HG02610 (cell line): ENCODE measurements at regions not wholly inside any gene's neighbourhood (a gene's known extent, or its start where the extent isn't known, plus 50 kb on each side); places are given as distances from the start of the nearest gene placed in this dataset.
"Not testable (repeated sequence)": the region's sequence is repeated elsewhere in the genome, so short reads cannot be mapped to it uniquely, and the experiment has no call there.

ENCODE experiments used
- ATAC-seq: cut with Tn5 transposase; IDR thresholded peaks from one replicate; pipeline ENCODE4 v1.9.1; 2021; ENCODE audit warnings: mild to moderate bottlenecking, moderate library complexity; ENCODE audit not compliant: unreplicated experiment

DNA sequence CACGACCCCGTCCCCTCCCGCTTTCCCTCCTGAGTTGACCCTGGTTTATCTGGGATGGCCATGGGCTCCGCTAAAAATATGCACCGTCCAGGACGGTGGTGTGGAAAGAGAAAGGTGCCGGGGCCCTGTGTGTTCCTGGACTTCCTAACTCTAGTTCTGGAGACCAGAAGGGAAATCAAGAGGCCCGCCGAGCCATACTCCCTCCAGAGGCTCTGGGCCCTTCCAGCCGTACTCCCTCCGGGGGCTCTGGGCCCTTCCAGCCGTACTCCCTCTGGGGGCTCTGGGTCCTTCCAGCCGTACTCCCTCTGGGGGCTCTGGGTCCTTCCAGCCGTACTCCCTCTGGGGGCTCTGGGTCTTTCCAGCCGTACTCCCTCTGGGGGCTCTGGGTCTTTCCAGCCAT is 168.5 kb downstream of the LAT start:
- not testable (repeated sequence) for ATAC-seq

DNA sequence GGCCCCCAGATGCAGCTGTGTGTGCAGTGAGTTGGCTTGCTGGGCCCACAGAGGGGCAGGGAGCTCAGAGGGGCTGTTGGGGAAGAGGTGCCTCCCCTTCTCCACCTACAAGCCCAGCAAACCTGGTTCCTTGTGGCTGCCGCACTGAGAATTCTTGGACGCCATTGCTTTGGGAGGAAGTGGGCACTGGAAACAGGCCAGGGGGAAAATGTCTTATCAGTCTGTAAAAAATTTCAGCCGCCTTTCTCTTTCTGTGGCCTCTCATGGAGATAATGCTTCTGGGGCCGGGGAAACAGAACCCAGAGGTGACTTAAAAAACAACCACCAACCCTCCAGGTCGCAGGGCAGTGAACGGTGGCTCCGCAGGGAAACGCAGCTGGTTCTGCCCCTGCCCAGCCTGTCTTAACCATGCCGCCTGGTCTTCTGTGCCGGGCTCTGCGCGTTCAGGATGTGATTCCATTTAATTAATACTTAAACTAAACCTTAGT is 167.7 kb downstream of the LAT start:
- ATAC-seq, result not testable (repeated sequence)

DNA sequence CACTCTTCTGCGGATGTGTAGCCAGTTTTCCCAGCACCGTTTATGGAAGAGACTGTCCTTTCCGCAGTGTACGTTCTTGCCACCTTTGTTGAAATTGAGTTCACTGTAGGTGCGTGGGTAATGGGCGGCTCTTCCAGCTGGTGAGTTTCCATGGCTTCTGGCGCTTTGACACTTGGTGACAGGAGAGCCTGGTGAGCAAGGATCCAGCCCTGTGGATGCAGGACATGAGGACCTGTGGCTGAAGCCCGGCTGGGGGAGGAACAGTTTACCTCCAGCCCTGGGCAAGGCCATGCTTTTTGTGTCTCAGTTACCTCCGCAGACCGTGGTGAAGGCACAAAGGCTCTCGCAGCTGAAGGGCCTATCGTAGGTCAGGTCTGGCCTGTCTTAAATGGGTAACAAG is 166.5 kb downstream of the LAT start:
- no peak for ATAC-seq

DNA sequence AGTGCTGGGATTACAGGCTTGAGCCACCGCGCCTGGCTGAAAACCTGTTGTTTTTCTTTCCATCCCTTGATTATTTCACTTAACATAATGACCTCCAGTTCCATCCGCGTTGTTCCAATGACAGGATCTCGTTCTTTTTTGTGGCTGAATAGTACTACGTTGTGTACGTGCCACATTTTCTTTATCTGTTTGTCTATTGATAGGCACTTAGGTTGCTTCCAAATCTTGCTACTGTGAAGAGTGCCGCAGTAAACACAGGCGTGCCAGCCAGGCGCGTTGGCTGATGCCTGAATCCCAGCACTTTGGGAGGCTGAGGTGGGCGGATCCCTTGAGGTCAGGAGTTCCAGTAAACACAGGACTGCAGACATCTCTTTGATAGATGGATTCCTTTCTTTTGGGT is 165.1 kb downstream of the LAT start:
- not testable (repeated sequence) for ATAC-seq

DNA sequence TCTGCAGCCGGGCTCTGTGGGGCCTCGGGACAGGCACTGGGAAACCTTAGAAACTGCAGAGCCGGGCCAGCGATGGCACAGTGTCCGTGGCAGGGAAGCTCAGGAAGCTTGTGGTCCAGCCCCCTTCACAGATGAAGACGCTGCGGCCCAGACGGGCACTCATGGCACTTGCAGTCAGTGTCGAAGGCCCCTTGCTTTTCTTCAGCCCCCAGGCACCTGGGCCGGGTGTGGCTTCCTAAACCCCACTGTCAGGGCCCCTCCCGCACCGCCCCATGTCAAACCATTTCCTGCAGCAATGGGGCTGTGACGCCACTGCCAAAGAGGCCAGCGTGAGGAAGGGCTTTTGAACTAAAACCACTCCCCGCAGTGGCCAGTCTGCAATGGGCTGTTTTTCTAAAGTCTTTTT is 164.0 kb downstream of the LAT start:
- no peak for ATAC-seq

DNA sequence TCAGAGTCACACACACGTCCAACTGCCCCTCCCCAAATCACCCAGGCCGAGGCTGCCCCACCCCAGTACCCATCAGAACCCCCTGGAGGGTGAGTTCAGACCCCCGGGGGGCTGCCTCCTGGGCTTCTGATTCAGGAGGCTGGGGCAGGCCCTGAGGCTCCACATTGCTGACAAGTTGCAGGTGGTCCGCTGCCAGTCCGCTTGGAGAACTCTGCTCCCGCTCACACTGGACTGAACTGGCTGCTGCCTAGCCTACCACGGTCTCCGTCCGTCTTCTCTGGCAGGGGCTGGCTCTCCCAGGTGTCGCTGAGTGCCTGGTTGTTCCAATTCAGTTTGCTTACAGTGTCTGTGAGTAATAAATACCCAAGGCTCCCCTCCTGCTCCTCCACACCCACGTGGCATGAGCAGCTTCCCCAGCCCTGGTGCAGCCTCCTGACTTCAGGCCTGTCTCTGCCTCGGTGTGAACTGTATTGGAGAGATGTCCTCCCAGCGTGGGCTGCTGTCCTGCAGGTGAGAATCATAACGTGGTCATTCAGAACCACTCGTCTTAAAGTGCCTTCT is 163.4 kb downstream of the LAT start:
- ATAC-seq, result no peak

DNA sequence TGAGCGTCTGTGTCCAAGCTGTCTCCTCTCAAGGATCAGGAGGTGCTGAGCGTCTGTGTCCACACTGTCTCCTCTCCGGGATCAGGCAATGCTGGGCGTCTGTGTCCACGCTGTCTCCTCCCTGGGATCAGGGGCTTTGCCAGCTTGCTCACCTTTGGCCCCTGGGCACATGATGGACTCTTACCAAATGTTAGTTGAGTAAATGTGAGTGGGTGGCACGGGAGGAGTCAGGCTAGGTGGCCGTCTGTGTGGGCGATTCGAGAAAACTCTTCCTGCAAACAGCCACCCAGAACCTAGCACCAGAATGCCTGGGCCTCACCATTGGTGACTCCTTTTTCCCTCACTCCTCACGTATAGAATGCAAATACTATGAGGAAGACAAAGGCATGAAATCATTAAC is 162.9 kb downstream of the LAT start:
- not testable (repeated sequence) for ATAC-seq

DNA sequence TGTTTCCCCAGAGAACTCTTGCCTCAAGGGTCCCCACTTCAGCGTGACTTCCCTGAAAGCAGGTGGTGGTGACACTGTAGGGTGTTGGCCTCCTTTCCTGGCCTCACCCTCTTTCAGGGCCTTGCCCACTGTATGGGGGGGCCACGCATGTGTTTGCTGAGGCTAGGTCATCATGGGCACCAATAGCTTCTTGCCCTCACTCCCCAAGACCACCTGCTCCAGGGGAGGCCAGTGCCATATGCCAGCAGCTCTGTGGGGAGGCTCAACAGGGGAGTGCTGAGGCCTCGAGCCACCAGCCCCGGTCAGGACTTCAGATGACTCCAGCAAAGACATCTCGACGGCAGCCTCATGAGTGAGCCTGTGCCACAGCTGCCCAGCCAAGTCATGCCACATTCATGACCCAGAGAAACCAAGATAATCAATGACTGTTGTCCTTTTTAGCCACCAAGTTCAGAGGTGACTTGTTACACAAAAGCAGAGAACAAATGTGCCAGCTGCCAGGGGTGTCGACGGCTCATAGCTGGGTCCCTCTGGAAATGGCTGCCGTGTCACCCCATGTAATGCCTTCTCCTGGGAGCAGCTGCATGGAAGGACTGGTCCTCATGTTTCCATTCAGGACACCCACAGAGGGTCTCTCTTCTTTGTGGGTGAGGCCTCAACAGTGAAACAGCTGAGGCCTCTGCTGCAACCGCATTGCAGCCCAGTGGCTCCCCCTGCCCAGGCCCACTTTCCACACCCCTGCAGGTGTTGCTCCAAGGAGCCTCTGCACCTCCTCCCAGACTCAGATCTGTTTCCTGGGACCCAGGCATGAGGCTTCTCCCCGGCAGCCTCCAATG is 162.2 kb downstream of the LAT start:
- ATAC-seq, result not testable (repeated sequence)

DNA sequence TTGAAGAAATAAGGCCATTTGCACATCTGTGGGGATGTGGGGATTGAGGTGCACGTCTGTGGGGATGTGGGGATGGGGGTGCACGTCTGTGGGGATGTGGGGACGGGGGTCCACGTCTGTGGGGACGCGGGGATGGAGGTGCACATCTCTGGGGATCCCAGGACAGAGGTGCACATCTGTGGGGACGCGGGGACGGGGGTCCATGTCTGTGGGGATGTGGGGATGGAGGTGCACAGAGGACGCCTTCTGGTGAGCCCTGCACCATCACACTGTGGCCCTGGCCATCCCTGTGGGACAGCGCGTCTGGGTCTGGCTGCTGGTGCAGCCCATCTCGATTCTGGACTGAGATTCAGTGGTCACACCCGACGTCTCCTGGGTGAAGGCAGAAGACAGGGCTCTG is 161.4 kb downstream of the LAT start:
- ATAC-seq, result no peak

DNA sequence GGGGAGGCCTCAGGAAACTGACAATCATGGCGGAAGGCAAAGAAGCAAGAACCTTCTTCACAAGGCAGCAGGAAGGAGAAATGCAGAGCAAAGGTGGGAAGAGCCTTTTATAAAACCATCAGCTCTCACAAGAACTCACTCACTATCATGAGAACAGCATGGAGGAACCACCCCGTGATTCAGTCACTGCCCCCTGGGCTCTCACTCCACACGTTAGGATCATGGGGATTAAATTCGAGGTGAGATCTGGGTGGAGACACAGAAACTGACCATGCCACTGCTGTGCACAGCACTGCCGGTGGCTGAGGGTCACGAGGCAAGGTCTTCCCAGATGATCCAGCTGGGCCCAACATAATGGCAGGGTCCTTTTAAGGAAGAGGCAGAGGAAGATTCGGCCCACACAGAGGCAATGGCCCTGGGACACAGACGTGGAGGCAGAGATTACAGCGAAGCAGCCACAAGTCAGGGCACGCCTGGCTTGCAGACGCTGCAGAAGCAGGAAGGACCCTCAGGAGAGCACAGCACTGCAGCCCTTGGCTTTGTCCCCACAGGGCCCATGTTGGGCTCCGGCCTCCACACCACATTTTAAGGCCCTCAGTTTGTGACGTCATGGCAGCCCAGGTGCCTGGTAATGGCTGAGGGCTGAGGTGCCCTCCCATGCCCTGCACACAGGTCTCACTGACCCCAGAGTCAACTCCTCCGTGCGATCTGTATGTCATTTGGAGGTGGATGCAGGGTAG is 160.8 kb downstream of the LAT start:
- not testable (repeated sequence) for ATAC-seq

DNA sequence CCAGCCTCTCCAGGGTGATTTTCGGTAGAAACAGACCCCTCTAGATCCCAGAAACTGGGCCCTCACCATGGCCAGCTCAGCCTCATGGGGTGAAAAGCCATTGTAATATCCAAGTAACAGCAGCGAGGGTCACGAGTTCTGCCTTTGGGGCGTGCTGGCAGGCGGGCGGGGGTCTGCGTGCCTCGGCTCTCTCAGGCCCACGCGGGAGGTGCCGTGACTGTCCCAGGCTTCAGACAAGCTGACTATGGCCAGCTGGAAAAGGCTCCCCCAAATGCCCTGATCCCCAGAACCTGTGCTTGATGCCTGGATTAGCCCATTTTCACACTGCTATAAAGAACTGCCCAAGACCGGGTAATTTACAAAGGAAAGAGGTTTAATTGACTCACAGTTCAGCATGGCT is 160.2 kb downstream of the LAT start:
- not testable (repeated sequence) for ATAC-seq

DNA sequence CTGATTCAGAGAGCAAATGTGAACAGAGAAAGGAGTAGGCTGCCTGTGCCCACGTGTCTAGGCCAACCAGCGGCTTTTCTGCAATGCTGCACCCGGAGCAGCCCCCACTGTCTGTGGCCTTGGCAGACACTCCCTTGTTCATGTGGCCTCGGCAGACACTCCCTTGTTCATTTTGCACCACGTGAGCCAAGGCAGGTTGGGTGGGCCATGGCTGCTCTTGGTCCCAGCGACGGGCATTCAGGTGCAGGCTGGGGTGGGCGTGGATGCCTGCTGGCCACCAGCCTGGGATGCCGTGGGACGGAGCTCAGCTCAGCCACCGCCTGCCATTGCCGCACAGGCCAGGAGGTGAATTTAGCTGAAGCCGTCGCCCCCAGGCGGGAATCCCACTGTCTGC is 159.8 kb downstream of the LAT start:
- ATAC-seq, result not testable (repeated sequence)

DNA sequence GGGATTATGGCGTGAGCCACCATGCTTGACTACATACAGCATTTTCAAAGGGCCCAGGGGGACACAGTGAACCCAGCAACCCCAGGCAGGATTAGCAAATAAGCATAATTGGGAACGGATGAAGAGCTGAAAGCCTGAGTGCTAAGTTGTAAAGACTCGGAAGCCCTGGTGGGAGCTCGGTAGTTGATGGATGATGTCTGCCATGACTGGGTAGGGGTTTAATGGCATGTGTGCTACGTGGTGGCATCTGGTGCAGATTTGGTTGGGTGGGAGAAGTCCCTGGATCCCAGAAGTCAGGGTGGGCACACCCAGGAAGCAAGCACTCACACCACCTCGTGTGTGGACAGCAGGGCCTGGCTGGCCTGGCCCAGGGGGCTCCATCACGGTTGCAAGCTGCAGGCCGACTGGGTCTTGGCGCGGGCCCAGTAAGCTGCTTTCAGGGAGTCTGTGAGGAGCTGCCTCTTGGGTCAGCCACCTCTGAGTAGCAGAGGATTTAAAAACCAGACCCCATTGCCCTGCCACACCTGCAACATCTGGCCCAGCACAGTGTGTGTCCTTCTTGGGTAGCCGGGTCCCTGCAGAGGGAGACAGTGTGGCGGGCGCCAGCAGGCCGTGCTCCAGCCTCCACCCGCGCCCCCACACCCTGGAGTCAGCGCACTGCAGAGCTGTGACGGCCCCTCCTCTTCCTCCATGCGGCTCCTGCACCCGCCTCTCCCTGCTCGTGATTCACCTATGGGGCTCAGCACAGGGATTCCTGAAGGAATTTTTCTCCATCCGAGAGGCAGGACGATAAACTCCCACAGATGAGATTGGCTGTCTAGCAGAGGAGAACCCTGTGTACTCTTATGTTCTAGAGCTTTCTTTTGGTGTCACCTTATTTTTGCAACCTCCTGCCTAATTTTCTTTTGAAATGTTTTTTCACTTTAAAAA is 159.2 kb downstream of the LAT start:
- not testable (repeated sequence) for ATAC-seq

DNA sequence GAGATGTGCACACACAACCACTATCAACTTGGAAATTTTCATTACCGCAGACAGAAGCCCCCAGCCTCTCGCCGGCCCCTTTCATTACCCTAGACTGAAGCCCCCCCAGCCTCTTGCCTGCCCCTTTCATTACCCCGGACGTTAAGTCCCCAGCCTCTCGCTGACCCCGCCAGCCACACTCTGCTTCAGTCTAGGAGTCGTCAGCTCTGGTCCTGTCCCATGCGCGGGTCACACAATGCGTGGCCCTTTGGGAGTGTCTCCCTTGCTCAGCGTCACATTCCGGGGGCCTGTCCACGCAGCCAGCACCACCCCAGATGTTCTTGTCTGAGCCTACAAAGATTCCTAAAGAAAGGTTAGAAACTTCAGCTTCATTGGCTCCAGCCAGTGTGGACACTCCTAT is 157.7 kb downstream of the LAT start:
- ATAC-seq, result not testable (repeated sequence)

DNA sequence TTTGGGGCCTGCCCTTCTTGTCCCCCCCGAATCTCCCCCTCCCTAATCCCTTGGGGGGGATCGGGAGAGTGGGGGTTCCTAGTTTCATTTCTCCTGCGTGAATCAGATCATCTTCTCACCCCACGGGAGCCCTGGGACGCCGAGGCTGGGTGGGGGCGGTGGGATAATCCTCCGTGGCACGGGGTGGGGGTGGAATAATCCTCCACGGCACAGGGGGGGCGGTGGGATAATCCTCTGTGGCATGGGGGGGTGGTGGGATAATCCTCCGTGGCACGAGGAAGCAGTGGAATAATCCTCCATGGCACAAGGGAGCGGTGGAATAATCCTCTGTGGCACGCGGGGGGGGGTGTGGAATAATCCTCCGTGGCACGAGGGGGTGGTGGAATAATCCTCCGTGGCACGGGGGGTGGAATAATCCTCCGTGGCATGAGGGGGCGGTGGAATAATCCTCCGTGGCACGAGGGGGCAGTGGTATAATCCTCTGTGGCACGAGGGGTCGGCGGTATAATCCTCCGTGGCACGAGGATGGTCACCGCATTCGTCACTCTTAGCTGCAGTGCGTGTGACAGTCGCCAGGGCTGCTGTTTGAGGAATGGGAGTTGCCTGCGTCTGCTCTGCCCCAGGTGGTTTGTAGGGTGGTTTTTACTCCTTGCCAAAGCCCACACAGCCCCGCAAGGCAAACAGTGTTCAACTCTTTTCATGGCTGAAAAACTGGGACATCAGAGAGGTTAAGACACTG is 156.9 kb downstream of the LAT start:
- ATAC-seq, result no peak

DNA sequence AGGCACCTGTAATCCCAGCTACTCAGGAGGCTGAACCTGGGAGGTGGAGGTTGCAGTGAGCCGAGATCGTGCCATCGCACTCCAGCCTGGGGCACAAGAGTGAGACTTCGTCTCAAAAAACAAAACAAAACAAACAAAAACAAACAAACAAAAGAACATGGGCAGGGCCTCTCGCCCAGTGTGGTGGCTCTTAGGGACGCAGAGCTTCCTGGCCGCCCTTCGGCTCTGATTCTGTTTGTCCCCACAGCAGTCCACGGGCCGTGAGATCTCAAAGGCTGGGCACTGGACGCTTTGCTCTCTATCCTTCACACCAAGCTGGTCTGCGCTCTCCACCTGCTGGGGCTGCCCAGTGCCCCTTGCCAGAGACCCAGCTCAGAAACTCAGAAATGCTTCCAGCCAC is 156.3 kb downstream of the LAT start:
- ATAC-seq, result not testable (repeated sequence)

DNA sequence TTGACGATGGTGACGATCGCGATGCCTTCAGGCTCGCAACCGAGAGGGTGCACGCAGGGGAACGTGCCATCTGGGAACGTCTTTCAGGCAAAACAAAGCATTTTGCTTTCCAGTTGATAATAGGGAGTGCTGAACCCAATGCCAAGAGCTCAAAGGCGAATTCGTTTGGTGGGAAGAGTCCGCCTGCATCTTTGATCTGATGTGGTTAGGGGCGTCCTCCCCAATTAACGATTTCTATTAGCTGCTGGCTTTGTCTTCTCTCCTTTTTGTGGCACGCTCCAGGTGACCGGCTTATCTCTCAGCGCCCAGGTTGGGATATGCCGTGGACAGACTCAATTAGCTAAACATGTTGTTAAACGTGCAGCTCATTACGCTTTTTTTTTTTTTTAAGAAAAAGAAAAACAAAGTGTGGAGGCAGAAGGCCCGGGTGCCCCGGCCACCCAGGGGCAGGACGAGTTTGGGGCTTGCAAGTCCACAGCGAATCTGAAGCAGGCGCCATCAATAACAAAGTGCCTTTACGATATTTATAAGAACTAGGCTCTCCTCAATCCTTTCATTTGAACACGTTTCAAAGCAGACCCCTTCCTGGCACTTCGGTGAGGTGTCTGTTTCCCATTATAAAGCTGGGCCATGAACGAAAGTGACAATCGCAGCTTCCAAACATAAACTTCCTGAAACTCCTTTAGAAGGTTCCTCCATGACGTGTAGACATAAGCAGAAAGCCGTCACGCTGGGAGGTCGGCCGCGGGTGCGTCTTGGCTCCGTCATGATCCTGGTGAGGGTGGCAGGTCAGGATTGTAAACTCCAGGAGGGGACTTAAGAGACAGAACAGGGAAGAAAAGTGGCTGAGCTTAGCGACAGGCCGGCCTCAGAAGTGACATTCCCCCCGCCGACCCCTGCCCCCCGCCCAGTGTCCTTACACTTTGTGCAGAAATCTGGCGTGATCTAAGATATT is 155.3 kb downstream of the LAT start:
- ATAC-seq, result not testable (repeated sequence)

DNA sequence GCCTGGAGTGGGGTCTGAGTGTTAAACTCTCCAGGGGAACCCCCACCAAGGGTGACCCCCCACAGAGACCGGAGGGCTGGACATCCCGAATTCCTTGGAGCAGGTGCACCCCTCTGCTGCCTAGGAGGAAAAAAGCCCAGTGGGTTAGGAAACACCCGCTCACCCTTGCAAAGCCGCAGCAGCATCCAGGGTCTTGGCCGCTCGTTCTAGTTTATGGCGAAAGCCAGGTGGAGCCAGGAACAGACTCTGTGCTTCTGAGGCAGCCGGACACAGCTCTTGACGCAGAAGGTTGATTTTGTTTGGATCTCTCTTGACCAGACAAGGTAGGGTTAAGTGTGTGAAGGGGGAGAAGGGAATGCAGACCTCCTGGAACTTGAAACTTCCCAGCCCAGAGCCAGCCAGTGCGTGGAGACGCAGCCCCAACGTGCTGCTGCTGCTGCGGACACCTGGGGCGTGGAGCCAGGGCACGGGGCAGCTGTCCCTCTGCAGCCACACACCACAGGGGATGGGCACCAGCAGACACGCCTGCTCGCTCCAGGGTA is 154.5 kb downstream of the LAT start:
- ATAC-seq, result no peak

DNA sequence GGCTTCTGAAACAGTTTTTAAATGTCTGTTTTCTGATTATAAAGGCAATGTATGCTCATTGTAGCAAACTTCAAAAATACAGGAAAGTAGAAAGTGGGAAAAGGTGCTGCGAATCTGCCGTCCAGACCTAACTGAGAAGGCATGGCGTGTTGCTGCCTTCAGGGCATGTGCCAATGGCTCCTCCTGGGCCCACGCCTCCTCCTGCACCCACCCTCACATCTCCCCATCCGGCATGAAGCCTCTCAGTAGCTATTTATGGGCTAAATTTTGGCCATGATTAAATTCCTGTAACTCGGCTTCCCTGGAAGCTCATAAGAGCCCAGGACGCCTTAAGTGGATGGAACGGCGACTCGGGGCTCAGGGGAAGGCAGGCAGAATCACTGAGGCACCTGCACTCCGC is 153.8 kb downstream of the LAT start:
- ATAC-seq, result not testable (repeated sequence)
